Activated T-helper 17 cell treated with anti-CD3 and anti-CD28 coated beads, Interleukin-2, amount 50 U/mL, for 72 hours (primary cell): ENCODE measurements at regions not wholly inside any gene's neighbourhood (a gene's known extent, or its start where the extent isn't known, plus 50 kb on each side); places are given as distances from the start of the nearest gene placed in this dataset.

ENCODE experiments used
- ATAC-seq: fragments of 150-1000 bp; cut with Tn5 transposase; replicated peaks from 2 replicates; pipeline ENCODE4 v1.10.0; 2021; ENCODE audit warnings: mild to moderate bottlenecking, moderate library complexity
- H3K27ac Mint-ChIP-seq: one replicate; pipeline ENCODE4 v1.8.0; 2022; ENCODE audit warnings: mixed read lengths
- H3K27me3 Mint-ChIP-seq: one replicate; pipeline ENCODE4 v1.8.0; 2022; ENCODE audit warnings: mixed read lengths
- H3K36me3 Mint-ChIP-seq: one replicate; pipeline ENCODE4 v1.8.0; 2022; ENCODE audit warnings: low read depth, mild to moderate bottlenecking, mixed read lengths
- H3K4me1 Mint-ChIP-seq: one replicate; pipeline ENCODE4 v1.8.0; 2022; ENCODE audit warnings: mixed read lengths
- H3K4me3 Mint-ChIP-seq: one replicate; pipeline ENCODE4 v1.8.0; 2022; ENCODE audit warnings: mild to moderate bottlenecking, mixed read lengths
- H3K9me3 Mint-ChIP-seq: one replicate; pipeline ENCODE4 v1.8.0; 2022; ENCODE audit warnings: mixed read lengths

DNA sequence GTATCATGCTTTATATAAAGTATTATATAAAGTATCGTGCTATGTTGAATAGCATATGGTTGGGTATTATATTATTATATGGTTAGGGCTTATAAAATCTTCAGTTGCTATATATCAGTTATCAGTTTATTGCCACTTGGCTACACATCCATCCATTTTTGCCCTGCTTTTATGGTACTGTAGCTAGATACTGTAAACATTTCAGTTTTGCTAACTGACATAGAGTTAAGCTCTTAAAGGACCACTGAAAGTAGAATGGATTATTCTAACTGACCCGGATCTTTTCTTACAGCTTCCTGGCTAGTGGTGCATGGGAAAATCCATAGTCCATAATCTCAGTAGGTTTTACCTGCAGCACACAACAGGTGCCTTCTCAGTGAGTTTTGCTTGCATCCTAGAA lies 405.3 kb upstream of the LUZP2 start:
- ATAC-seq: no peak
- no peak overlapping the region for H3K4me3 Mint-ChIP-seq
- H3K9me3 Mint-ChIP-seq: peaks cover 5% of the 10 kb centered on the region
- H3K27me3 Mint-ChIP-seq: no peaks in the 10 kb centered on the region
- H3K36me3 Mint-ChIP-seq: no peaks in the 10 kb centered on the region
- H3K4me1 Mint-ChIP-seq: no peaks in the 10 kb centered on the region
- H3K27ac Mint-ChIP-seq: no peak overlapping the region

GRCh38 chr11:24093375-24093774 lies 403.5 kb upstream of the LUZP2 start:
- no peaks in the 10 kb centered on the region for H3K9me3 Mint-ChIP-seq
- H3K4me1 Mint-ChIP-seq: no peaks in the 10 kb centered on the region
- no peak overlapping the region for H3K4me3 Mint-ChIP-seq
- no peaks in the 10 kb centered on the region for H3K27me3 Mint-ChIP-seq
- no peak overlapping the region for H3K27ac Mint-ChIP-seq
- no peak for ATAC-seq
- no peaks in the 10 kb centered on the region for H3K36me3 Mint-ChIP-seq

DNA sequence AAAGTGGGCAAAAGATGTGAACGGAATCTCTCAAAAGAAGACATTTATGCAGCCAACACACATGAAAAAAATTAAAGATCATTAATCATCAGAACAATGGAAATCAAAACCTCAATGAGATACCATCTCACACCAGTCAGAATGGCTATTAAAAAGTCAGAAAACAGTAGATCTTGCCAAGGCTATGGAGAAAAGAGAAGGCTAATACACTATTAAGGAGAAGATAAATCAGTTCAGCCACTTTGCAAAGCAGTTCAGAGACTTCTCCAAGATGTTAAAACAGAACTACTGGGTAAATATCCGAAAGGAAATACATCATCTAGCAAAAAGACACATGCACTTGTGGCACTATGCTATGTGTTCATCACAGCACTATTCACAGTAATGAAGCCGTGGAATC lies 388.2 kb upstream of the LUZP2 start:
- Mint-ChIP-seq H3K27me3 (no peaks in the 10 kb centered on the region), H3K4me1 (no peaks in the 10 kb centered on the region), H3K36me3 (no peaks in the 10 kb centered on the region), H3K4me3 (no peak overlapping the region), H3K27ac (no peak overlapping the region), H3K9me3 (peaks cover 20% of the 10 kb centered on the region)
- no peak for ATAC-seq

- no peaks in the 10 kb centered on the region for H3K4me1 Mint-ChIP-seq
- no peaks in the 10 kb centered on the region for H3K27me3 Mint-ChIP-seq
- H3K36me3 Mint-ChIP-seq: no peaks in the 10 kb centered on the region
- H3K4me3 Mint-ChIP-seq: no peak overlapping the region
- H3K9me3 Mint-ChIP-seq: peaks cover 4% of the 10 kb centered on the region
- H3K27ac Mint-ChIP-seq: no peak overlapping the region
- ATAC-seq: no peak
Measured at GRCh38 chr11:24122291-24122690, 374.6 kb upstream of the LUZP2 start.

GRCh38 chr11:24124876-24125275 lies 372.0 kb upstream of the LUZP2 start:
- H3K9me3 Mint-ChIP-seq: peaks cover 4% of the 10 kb centered on the region
- no peaks in the 10 kb centered on the region for H3K4me1 Mint-ChIP-seq
- no peaks in the 10 kb centered on the region for H3K27me3 Mint-ChIP-seq
- H3K4me3 Mint-ChIP-seq: no peak overlapping the region
- no peaks in the 10 kb centered on the region for H3K36me3 Mint-ChIP-seq
- no peak for ATAC-seq
- no peak overlapping the region for H3K27ac Mint-ChIP-seq

GRCh38 chr11:24131698-24132097 lies 365.2 kb upstream of the LUZP2 start:
- ATAC-seq: no peak
- no peaks in the 10 kb centered on the region for H3K36me3 Mint-ChIP-seq
- H3K4me1 Mint-ChIP-seq: no peaks in the 10 kb centered on the region
- no peak overlapping the region for H3K4me3 Mint-ChIP-seq
- H3K27ac Mint-ChIP-seq: no peak overlapping the region
- H3K27me3 Mint-ChIP-seq: no peaks in the 10 kb centered on the region
- H3K9me3 Mint-ChIP-seq: peaks cover 9% of the 10 kb centered on the region

- ATAC-seq: no peak
- H3K27me3 Mint-ChIP-seq: no peaks in the 10 kb centered on the region
Measured at GRCh38 chr11:24132471-24132870, 364.4 kb upstream of the LUZP2 start.

GRCh38 chr11:24134879-24135589 lies 361.8 kb upstream of the LUZP2 start:
- H3K27ac Mint-ChIP-seq: no peak overlapping the region
- H3K27me3 Mint-ChIP-seq: no peaks in the 10 kb centered on the region
- no peaks in the 10 kb centered on the region for H3K4me1 Mint-ChIP-seq
- no peaks in the 10 kb centered on the region for H3K36me3 Mint-ChIP-seq
- H3K9me3 Mint-ChIP-seq: peaks cover 8% of the 10 kb centered on the region
- no peak for ATAC-seq
- H3K4me3 Mint-ChIP-seq: no peak overlapping the region

More at GRCh38 chr11:24132471-24132870, 364.4 kb upstream of the LUZP2 start:
- Mint-ChIP-seq H3K9me3 (peaks cover 9% of the 10 kb centered on the region), H3K36me3 (no peaks in the 10 kb centered on the region), H3K4me3 (no peak overlapping the region), H3K4me1 (no peaks in the 10 kb centered on the region), H3K27ac (no peak overlapping the region)

- Mint-ChIP-seq H3K9me3 (peaks cover 11% of the 10 kb centered on the region), H3K27ac (no peak overlapping the region), H3K36me3 (no peaks in the 10 kb centered on the region), H3K27me3 (no peaks in the 10 kb centered on the region), H3K4me3 (no peak overlapping the region), H3K4me1 (no peaks in the 10 kb centered on the region)
- ATAC-seq: no peak
Measured at GRCh38 chr11:24142062-24142461, 354.8 kb upstream of the LUZP2 start.

DNA sequence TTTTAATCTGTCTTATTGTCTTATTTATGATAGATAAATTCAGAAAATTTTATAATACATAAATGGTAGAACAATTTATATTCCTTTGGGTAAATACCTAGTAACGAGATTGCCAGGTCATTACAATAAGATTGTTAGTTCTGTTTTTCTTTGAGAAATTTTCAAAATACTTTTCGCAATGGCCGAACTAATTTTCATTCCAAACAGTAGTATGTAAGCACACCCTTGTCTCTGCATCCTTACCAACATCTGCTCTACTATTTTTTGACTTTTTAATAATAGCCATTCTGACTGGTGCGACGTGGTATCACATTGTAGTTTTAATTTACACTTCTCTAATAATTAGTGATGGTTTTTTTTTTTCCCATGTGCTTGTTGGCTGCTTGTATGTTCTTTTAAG lies 351.4 kb upstream of the LUZP2 start:
- Mint-ChIP-seq H3K27me3 (no peaks in the 10 kb centered on the region), H3K36me3 (no peaks in the 10 kb centered on the region), H3K9me3 (peaks cover 8% of the 10 kb centered on the region), H3K4me3 (no peak overlapping the region), H3K27ac (no peak overlapping the region), H3K4me1 (no peaks in the 10 kb centered on the region)
- no peak for ATAC-seq

DNA sequence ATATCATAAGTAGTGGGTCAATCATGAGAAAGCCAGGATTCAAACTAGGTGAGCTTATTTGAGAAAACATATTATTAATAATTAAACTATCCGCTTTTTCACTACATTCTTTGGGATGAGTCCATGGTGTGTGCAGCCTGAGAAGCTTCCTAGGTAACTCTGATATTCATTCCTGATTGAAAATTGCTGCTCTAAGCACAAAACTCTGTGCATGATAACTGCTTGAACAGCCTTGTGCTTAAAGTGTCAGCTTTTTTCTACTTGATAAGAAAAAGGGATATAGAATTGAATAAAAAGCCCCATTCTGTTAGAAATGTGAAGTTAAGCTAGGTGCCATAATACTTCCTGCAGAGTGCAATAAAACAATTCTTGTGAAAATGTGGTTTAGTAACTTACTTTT lies 343.5 kb upstream of the LUZP2 start:
- Mint-ChIP-seq H3K27me3 (no peaks in the 10 kb centered on the region), H3K4me3 (no peak overlapping the region), H3K36me3 (no peaks in the 10 kb centered on the region), H3K9me3 (peaks cover 10% of the 10 kb centered on the region), H3K27ac (no peak overlapping the region), H3K4me1 (no peaks in the 10 kb centered on the region)
- ATAC-seq: no peak

GRCh38 chr11:24155792-24156191 lies 341.1 kb upstream of the LUZP2 start:
- Mint-ChIP-seq H3K27ac (no peak overlapping the region), H3K27me3 (no peaks in the 10 kb centered on the region), H3K36me3 (no peaks in the 10 kb centered on the region), H3K4me3 (no peak overlapping the region), H3K4me1 (no peaks in the 10 kb centered on the region), H3K9me3 (peaks cover 14% of the 10 kb centered on the region)
- ATAC-seq: no peak

- H3K27me3 Mint-ChIP-seq: no peaks in the 10 kb centered on the region
- no peak for ATAC-seq
- H3K4me1 Mint-ChIP-seq: no peaks in the 10 kb centered on the region
- H3K9me3 Mint-ChIP-seq: peaks cover 14% of the 10 kb centered on the region
- no peak overlapping the region for H3K27ac Mint-ChIP-seq
- H3K36me3 Mint-ChIP-seq: no peaks in the 10 kb centered on the region
- no peak overlapping the region for H3K4me3 Mint-ChIP-seq
Measured at GRCh38 chr11:24157316-24157715, 339.5 kb upstream of the LUZP2 start.

DNA sequence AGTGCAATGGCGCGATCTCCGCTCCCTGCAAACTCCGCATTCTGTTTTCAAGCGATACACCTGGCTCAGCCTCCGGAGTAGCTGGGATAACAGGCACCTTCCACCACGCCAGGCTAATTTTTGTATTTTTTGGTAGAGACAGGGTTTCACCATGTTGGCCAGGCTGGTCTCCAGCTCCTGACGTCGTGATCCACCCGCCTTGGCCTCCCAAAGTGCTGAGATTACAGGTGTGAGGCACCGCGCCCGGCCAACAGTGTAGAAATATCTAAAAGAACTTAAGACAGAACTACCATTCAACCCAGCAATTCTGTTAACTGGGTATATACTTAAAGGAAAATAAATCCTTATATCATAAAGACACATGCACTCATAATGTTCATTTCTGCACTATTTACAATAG lies 335.3 kb upstream of the LUZP2 start:
- no peak for ATAC-seq
- H3K4me3 Mint-ChIP-seq: no peak overlapping the region
- no peaks in the 10 kb centered on the region for H3K36me3 Mint-ChIP-seq
- H3K27ac Mint-ChIP-seq: no peak overlapping the region
- H3K9me3 Mint-ChIP-seq: peaks cover 22% of the 10 kb centered on the region
- no peaks in the 10 kb centered on the region for H3K27me3 Mint-ChIP-seq
- H3K4me1 Mint-ChIP-seq: no peaks in the 10 kb centered on the region

DNA sequence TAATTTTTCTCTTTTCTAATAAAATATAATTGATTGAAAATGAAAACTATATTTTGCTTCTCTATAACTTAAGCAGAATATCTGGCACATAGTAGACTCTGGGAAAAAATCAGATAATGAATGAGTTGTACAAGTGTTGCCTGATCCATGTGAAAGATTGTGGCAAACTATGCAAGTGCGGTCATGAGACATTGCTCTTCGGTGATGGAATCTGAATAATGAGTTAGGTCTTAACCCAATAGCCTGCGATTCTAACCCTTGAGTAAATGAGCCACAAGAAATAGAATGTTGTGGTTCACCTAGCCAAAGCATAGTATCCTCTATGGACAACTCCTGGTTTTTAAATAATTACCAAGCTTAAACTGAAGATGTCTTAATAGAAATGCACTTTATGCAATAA lies 333.7 kb upstream of the LUZP2 start:
- no peaks in the 10 kb centered on the region for H3K4me1 Mint-ChIP-seq

DNA sequence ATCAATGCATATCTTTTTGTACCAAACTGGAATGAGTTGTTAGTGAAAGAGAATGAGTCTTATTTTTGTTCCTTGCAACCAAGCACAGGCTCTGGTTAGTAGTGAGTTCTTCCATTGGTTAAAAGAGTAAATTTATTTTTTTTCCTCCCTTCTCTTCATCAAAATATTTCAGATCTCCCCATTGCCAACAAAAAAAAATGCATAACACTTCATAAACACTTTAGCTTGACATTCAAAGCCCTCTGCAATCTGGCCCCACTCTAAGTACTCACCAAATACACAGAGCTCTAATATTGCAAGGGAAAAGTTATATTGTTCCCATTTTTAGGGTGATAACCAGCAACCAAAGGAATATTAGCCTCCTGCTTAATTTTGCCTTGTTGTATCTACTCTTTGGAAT lies 333.0 kb upstream of the LUZP2 start:
- Mint-ChIP-seq H3K9me3 (peaks cover 12% of the 10 kb centered on the region), H3K36me3 (no peaks in the 10 kb centered on the region), H3K4me3 (no peak overlapping the region), H3K27ac (no peak overlapping the region), H3K27me3 (no peaks in the 10 kb centered on the region), H3K4me1 (no peaks in the 10 kb centered on the region)
- no peak for ATAC-seq

More for the DNA sequence above, 333.7 kb upstream of the LUZP2 start:
- Mint-ChIP-seq H3K27me3 (no peaks in the 10 kb centered on the region), H3K36me3 (no peaks in the 10 kb centered on the region), H3K4me3 (no peak overlapping the region), H3K27ac (no peak overlapping the region), H3K9me3 (peaks cover 12% of the 10 kb centered on the region)
- no peak for ATAC-seq
